ACHN (cell line): ENCODE measurements at regions not wholly inside any gene's neighbourhood (a gene's known extent, or its start where the extent isn't known, plus 50 kb on each side); places are given as distances from the start of the nearest gene placed in this dataset.
A peak's percentile ranks its signal among the peaks of the same experiment; 100 is the strongest.

Source experiments
- DNase-seq: peaks from one replicate; pipeline ENCODE4 v3.0.0-alpha.2; 2015
- in situ Hi-C: cut with HindIII; loops from 2 replicates; pipeline ENCODE4 v1.10.0; 2017; ENCODE audit warnings: low sequenced_read_pairs, low pct_ligation_motif_present, low pct_unique_long_range_greater_than_20kb

DNA sequence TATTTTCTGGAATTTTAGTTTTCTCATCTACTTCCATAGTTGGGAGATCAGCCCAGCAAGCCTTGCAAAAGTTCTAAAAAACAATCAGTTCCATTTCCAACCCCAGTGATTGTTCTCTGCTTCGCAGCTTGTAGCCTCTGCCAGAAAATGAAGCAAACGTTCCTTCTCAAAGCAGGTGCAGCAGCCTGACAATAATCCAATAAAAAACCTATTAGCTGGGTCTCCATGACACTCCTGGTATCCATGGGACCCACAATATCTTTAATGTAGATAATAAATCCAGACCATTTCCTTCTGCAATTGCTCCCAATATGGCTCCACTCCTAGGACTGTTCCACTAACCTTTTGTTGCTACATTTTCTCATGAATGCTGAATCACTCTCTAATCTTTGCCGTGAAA is 140.8 kb upstream of the SETBP1 start:
- DNase-seq, result no peak
- in situ Hi-C loops, result no loop called here

DNA sequence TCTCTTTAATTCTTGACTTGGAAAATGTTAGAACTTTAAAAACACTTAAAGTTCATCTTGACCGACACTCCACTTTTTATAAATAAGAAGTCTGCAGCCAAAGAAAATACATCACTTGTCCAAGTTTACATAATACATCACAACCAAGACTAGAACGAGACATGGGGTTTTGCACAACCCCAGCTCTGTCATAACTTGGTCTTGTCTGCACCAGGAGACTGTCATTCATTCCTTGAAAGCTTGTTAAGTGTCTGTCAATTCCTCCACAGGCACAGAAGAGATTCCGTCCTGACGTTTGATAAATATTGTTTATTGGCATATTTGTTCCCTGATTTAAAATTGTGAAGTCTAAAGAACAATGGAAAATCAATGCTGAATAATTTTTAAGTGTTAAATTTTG is 139.5 kb upstream of the SETBP1 start:
- no peak for DNase-seq
- in situ Hi-C loops, result no loop called here

DNA sequence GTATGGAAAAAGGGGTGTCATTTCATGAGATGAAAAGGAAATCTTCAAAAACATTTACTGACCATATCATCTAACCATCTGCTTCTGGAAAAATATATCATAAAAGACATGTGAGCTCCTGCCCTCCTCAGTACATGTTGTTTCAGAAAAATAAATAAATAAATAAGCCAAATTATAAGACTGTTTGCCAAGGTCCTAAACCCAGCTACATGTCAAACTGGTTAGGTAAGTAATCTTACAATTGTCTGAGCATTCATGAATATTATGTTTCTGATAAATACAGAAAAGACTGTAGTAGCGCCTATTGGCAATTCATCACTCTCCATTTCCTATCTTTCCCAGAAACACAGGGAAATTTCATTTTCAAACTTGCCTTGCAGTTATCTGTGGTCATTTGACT is 138.9 kb upstream of the SETBP1 start:
- no peak for DNase-seq
- in situ Hi-C loops, result no loop called here

DNA sequence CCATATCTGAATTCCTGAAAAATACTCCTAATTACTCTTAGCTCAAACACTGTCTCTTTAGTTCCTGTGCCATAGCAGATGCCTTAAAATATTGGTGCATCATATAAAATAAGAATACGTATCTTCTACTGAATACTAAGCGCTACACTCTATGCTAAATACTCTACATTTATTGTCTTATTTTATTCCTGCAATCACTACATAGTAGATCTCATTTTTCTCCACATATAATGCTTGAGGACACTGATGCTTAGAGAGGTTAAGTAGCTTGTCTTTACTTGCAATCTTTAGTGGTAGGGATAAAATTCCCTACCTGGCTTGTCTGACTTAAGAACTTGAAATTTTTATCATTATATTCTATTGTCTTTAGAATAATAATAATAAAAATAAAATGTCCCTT is 137.3 kb upstream of the SETBP1 start:
- in situ Hi-C loops, result no loop called here
- no peak for DNase-seq

DNA sequence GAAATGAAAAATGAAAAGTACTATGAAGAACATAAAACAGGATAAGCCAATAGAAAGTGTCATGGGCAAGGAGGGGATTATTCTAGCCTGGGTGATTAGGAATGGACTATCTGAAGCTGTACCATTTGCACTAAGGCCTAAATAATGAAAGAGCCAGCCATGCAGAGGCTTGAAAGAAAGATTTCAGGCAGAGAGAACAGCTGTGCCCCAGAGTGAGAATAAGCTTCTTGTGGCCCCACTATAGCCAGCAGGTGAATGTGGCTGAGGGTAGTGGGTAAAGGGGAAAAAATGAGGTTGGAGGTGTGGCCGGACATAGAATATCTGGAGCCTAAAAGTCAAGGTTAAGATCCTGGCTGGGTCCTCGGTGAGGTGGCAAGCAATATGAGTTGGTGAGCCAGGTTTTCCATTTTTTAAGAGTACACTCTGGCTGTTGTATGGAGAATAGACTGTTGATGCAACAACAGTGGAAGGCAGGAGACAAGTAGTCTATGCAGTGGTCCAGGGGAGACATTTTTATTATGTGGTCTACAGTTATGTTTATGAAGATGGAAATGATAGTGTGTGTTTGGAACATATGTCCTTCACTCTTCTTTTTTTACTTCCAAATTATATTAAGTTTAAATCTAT is 135.2 kb upstream of the SETBP1 start:
- in situ Hi-C loops, result no loop called here
- DNase-seq, result no peak

DNA sequence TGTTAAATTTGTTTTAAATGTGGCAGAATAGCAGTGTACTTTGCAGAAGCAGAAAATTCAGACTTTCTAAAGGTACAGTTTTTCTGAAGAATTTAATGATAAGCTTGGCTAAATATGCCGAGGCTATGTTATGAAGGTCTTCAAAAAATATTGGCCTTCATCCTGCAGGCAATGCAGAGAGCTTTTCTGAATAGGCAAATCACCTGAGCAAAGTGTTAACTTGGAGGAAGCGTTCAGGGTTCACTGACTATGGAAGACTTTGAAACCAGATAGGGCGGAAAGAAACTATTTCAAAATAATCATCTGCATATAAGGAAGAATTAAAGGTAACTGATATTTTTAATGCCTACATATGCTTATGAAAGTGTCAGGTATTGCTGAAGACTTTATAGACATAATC is 133.7 kb upstream of the SETBP1 start:
- DNase-seq, result no peak
- in situ Hi-C loops, result no loop called here

DNA sequence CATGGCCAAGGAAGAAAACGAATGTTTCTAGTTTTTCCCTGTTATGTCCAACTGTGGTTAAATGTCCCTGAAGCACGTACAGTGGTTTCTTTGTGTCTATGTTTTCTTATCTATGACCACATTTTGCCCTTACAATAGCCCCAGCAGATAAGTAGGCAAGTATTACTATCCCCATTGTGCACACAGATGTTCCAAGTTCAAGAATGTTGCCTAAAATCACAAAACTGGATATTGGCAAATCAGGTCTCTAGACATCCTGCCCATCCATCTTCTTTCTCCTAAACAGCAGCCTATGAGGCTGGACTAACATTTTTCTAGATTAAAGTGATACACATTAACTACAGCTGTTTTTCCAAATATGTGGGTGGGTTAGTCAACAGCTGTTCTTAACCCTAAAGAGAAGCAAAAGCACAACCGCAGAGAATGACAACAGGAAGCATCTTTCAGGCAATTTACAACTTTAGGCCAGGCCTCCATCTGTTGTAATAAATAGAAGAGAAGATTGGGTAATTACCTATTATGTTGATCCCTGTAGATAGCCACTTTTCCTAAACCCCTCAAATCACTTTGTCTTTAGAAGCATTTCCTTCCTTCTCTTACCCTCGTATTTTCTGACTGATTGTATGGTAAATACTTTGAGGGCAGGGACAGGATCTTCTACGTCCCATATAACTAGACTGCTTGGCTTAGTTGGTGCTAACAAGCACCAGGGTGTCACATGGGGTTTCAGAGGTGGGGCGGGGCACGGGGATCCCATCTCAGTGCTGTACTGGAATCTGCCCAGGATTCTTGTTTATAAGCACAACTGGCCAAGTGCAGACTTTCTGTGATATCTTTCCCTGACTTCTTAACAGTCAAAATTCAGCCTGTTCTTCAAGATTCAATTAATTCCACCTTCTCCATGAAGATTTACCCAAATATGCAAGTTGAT is 132.1 kb upstream of the SETBP1 start:
- DNase-seq, result no peak
- in situ Hi-C loops, result no loop called here

DNA sequence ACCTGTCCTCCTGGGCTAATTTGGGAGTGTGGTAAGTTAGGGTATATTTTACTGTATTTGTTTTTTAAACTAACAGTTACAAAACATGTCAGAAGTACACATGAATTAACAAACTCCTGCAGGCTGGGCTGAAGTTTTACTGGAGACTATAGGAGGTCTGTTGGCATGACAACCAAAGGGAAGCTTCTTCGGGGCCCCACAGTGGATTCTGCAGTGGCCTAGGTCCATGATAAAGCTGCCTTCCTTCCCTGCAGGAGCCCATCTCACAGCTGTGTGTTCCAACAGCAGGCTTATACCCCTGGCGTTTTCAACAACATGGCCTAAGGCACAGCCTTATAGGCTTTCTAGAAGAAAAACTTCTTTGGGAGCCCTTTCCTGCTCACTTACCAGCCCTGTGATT is 128.0 kb upstream of the SETBP1 start:
- in situ Hi-C loops, result no loop called here
- DNase-seq, result no peak

DNA sequence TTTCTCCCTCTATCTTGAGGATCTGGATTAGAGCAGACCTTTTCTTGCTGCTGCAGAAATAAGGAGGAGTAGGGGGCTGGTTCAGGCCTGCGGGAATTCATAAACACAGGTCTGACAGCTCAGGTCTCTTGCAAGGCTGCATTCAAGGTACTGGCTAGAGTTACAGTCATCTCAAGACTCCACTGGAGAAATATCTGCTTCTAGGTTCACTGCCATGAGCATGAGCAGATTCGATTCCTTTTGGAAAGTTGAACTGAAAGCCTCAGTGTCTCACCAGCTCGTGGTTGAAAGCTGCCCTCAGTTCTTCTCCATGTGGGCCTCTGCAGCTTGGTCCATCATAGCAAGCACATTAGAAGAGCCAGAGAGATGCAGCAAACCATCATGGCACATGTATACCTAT is 124.4 kb upstream of the SETBP1 start:
- in situ Hi-C loops, result no loop called here
- no peak for DNase-seq

DNA sequence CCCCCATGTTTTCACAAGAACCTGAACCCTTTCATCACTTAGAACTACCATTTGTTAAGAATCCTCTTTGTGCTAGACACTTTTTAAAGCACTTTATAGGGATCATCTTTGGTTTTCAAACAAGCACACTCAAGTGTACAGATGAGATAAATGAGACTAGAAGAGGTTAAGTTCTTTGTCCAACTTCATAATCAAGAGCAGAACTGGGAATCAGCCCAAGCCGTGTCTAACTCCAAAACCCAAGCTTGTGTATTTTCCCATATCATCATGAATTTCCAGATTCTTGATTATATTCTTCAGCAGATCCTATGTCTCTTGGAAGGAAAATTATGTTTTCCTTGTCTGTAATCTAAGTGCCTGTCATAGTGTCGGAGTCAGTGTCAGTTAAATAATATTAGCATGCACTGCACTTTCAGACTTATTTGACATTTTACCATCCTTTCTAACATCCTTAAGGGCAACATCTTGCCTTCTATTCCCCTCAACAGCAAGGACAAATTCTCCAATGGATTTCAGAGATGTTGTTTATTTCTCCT is 123.0 kb upstream of the SETBP1 start:
- in situ Hi-C loops, result no loop called here
- no peak for DNase-seq

DNA sequence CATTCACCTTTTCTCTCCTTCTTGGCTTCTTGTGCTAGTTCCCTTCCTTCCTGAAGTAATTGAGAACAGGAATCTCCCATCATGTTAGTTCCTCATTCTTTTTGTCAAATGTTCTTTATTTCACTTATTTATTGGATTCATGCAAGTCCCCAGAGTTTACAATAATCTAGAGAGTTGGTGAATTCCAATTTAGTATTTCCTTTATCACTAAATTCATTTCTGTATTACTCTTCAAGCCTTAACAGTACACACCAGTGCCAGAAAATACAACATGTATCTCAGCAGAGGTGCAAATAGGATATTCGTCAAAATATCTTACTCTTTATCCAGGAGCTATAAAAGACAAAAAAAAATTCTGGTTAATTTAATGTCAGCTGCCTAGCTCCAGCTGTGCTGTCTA is 121.9 kb upstream of the SETBP1 start:
- DNase-seq, result no peak
- in situ Hi-C loops, result no loop called here

DNA sequence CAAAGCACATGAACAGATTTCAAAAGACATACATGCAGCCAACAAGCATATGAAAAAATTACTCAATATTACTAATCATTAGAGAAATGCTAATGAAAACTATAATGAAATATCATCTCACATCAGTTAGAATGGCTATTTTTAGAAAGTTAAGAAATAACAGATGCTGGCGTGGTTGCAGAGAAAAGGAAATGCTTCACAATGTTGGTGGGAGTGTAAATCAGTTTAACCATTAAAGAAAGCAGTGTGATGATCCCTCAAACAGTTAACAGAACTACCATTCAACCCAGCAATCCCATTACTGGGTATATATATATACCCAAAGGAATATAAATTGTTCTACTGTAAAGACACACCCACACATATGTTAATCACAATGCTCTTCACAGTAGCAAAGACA is 117.7 kb upstream of the SETBP1 start:
- in situ Hi-C loops, result no loop called here
- no peak for DNase-seq

DNA sequence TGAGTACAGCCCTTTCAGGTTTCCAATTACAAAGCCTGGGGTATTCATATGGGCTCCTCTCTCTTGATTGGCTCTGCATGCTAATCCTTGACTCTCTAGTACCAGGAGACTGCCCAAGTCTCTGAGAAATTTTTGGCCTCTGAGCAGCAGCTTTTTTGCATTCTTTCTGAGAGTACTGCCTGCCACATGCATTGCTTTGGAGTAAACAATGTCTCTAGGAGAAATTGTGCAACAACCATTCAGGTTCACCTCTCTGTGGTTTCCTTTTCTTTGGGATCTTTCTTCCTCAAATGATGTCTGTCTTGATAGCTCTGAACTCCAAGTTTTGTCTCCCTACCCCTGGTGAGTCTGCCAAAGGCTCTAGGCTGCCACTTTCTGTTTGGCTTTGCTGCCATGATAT is 115.8 kb upstream of the SETBP1 start:
- DNase-seq, result no peak
- in situ Hi-C loops, result no loop called here

DNA sequence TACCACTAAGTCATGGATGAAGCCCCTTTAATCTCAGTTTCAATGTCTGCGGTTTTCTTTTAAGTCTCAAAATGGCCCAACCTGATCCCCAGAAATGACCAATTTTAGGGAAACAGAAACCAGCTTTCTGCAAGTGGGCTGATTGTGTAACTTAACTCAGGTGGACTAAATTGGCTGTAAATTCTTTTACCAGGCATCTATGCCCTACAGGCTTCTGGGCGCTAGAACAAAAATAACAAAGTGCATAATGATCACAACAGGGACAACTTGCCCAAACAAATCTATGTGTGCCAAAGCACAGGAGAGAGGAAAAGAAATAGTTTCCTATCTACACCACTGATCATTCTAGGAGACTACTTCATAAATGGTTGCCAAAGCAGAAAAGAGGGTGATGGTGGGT is 112.3 kb upstream of the SETBP1 start:
- DNase-seq, result no peak
- in situ Hi-C loops, result no loop called here

DNA sequence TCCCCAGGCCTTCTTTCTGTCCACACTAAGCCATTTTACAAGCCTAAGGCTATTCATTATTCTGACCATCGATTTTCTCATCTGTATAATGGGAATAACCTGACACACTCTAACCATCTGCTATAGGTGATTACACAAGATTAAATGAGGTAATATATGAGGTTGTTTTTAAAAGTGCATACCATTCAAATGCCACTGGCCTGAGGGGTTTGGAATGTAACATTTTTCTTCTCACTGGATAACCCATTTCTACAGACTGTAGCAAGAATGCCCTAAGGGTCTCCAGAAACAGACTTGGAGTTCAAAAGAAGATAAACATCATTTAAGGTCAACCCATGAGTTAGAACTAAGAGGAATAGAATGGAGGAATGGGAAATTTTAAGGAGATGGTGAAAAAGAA is 111.7 kb upstream of the SETBP1 start:
- DNase-seq, result no peak
- in situ Hi-C loops, result no loop called here

DNA sequence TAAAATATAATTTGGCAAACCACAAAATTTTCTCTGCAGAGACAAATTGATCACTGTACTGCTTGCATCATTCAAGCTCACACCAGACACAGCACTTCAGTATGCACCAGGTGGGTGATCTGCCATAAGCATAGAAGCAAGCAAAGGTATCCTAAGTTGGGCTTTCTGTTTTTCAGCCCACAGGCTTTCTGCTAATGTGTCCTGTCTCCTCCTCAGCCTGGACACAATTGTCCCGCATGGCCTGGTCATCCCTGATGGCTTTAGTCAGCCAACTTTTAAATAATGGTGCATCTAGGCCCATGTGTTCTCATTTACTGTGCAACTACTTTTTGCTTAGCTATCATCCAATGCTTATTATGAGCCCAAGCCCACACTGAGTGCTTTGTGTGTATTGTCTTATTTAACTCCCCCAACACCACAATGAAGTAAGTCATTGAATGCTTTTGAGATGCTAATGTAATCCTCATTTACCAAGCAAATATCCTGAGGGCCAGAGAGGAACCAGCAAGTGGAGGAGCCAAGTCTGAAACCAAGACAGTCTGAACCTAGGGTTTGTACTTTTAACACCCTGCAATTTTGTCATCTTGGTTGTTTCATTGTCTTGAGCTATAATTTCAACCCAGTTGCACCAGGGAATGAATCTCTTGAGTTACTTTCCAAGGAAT is 111.2 kb upstream of the SETBP1 start:
- in situ Hi-C loops, result no loop called here
- DNase-seq, result no peak

DNA sequence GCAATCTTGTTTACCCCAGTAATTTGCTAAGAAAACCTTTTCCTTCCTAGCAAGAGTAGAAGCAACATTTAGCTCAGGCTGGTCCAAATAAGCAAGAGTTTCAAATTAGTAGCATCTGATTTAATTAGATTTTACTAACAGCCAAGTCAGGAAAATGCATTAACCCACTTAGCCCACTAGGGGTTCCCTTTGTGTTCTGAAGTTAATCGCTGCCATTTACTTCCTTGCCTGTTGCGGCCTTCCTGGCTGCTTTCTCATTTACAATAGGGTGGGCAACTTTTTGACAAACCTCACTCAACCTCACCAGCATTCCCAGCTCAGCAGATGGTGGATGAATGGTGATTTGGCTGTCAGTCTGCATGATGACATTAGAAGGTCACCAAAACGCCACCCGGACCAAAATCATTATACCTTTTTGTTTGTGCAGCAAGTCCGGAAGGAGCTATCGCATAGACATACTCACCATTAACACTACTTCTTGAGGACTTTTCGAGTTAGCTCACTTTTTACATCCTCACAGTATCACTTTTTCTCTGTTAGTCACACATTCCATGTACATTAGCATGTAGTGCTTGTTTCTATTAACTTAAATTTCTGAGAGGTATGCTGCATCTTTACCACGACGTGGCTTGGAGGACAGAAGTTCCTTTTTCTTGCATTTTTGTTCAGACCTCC is 101.5 kb upstream of the SETBP1 start:
- DNase-seq, result peak; percentile 35
- in situ Hi-C loops, result no loop called here

DNA sequence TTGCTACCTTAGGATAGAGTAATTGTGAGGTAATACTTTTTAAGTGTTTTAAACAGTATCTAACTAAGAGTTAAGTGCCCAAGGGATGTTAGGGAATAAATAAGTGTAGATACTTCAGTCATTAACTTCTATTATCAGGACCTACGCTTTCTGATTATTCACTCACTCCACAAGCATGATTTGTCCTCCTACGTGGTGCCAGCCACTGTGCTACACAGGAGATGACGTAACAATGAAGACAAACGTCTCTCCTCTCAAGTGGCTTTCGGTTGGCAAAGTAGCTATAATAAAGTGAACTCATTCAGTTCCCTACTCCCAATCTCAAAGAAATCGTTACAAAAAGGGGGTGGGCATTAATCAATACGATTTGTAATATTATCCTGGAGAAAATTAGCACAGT is 100.9 kb upstream of the SETBP1 start:
- no peak for DNase-seq
- in situ Hi-C loops, result no loop called here

DNA sequence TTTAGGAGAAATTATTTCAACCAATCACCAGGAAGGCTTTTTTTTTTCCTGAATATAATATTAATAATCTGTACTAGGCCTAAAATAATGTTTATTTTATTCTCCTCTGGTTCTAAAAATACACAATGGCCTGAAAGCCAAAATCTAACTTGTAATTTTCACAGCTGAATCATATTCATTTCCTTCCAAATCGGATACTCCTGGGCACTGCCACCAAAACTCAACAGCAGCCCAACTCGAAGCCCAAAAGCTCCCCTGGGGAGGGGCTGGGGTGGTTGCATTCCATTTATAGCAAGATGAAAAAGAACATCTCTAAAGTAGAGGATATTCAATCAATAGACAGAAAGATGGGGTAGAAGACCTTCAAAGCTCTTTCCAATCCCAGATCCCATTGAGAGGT is 100.5 kb upstream of the SETBP1 start:
- no peak for DNase-seq
- in situ Hi-C loops, result no loop called here
